ENCODE measurements at regions not wholly inside any gene's neighbourhood (a gene's known extent, or its start where the extent isn't known, plus 50 kb on each side); places are given as distances from the start of the nearest gene placed in this dataset.

GRCh38 chr3:40995271-40995670 lies 204.0 kb upstream of the CTNNB1 start:
- no peak overlapping the region for H3K4me3 ChIP-seq (ENCODE audit: low read depth, low read length)
- no peak for TF ChIP-seq CTCF (IDR thresholded peaks at IDR 0.05; ENCODE audit: borderline replicate concordance, insufficient read depth, low read depth, low read length)

- no peak for TF ChIP-seq CTCF (IDR thresholded peaks at IDR 0.05; ENCODE audit: borderline replicate concordance, insufficient read depth, low read depth, low read length)
Measured at GRCh38 chr3:40996382-40996781, 202.9 kb upstream of the CTNNB1 start.

GRCh38 chr3:40996827-40997710 lies 202.2 kb upstream of the CTNNB1 start:
- no peak overlapping the region for H3K4me3 ChIP-seq (ENCODE audit: low read depth, low read length)
- no peak for TF ChIP-seq CTCF (IDR thresholded peaks at IDR 0.05; ENCODE audit: borderline replicate concordance, insufficient read depth, low read depth, low read length)

More at GRCh38 chr3:40996382-40996781, 202.9 kb upstream of the CTNNB1 start:
- H3K4me3 ChIP-seq (ENCODE audit: low read depth, low read length), result no peak overlapping the region

GRCh38 chr3:40997711-40998519 lies 201.4 kb upstream of the CTNNB1 start:
- TF ChIP-seq CTCF (IDR thresholded peaks at IDR 0.05; ENCODE audit: borderline replicate concordance, insufficient read depth, low read depth, low read length), result no peak
- no peak overlapping the region for H3K4me3 ChIP-seq (ENCODE audit: low read depth, low read length)

GRCh38 chr3:40999682-41000081 lies 199.6 kb upstream of the CTNNB1 start:
- H3K4me3 ChIP-seq (ENCODE audit: low read depth, low read length), result no peak overlapping the region
- TF ChIP-seq CTCF (IDR thresholded peaks at IDR 0.05; ENCODE audit: borderline replicate concordance, insufficient read depth, low read depth, low read length), result no peak

- no peak overlapping the region for H3K4me3 ChIP-seq (ENCODE audit: low read depth, low read length)
- TF ChIP-seq CTCF (IDR thresholded peaks at IDR 0.05; ENCODE audit: borderline replicate concordance, insufficient read depth, low read depth, low read length), result no peak
Measured at GRCh38 chr3:41000471-41000870, 198.8 kb upstream of the CTNNB1 start.

Data from GM12875 (cell line).